ENCODE measurements at regions not wholly inside any gene's neighbourhood (a gene's known extent, or its start where the extent isn't known, plus 50 kb on each side); places are given as distances from the start of the nearest gene placed in this dataset.

DNA sequence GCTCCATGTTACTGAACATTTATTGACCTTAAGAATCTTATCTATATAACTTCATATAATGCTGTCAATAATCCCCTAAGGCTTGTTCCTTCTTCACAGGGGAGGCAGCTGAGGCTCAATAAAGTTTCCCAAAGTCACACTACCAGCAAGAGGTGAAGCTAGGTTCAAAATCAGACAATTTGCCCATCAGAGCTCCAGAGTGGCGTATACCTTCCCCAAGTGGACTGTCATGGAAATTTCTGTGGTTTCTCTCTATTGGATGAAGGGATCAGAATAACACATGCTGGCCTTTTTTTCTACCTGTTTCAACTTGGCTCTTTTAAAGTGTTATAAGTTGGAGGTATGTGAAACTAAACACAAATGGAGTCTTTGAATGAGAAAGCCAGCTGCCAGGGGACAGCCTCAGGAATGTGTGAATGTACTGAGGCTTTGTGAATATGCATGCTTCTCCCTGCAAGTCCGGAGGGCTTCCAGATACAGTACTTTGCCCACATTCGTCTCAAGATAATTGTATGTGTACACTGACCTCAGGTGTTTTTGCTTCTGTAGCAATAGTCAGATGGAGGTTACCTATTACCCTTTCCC, 656.3 kb upstream of the CELF2 start:
- no peaks in the 10 kb centered on the region for H3K4me1 ChIP-seq
- intact Hi-C loops (cut with DNase I), result no loop called here
- no peak overlapping the region for H3K4me3 ChIP-seq
- DNase-seq (ENCODE audit: extremely low spot score in 2 of 2), result no peak
- H3K27ac ChIP-seq, result no peak overlapping the region
- no peaks in the 10 kb centered on the region for H3K9me3 ChIP-seq
- no peaks in the 10 kb centered on the region for H3K36me3 ChIP-seq
- H3K27me3 ChIP-seq, result no peaks in the 10 kb centered on the region
- TF ChIP-seq, protein P1, sequence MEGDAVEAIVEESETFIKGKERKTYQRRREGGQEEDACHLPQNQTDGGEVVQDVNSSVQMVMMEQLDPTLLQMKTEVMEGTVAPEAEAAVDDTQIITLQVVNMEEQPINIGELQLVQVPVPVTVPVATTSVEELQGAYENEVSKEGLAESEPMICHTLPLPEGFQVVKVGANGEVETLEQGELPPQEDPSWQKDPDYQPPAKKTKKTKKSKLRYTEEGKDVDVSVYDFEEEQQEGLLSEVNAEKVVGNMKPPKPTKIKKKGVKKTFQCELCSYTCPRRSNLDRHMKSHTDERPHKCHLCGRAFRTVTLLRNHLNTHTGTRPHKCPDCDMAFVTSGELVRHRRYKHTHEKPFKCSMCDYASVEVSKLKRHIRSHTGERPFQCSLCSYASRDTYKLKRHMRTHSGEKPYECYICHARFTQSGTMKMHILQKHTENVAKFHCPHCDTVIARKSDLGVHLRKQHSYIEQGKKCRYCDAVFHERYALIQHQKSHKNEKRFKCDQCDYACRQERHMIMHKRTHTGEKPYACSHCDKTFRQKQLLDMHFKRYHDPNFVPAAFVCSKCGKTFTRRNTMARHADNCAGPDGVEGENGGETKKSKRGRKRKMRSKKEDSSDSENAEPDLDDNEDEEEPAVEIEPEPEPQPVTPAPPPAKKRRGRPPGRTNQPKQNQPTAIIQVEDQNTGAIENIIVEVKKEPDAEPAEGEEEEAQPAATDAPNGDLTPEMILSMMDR (IDR thresholded peaks at IDR 0.05), result no peak
- TF ChIP-seq POLR2A (IDR thresholded peaks at IDR 0.05) (no peak), POLR2AphosphoS5 (IDR thresholded peaks at IDR 0.05; ENCODE audit: insufficient read depth in 1 of 2, low read depth in 1 of 2) (no peak)

DNA sequence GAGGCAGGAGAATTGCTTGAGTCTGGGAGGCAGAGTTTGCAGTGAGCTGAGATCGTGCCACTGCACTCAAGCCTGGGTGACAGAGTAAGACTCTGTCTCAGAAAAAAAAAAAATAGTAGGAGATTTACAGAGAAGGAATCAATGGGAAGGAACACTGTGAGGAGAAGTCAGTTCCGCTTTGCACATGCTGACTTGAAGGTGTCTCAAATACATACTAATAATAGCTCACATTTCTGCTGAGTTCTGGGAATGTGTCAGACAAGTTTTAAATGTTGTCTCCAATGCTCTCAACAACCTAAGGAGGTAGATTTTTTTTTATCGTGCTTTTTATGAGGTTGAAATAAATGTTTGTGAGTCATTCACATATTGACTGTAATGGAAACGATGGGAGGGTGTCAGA, 654.9 kb upstream of the CELF2 start:
- no peak for DNase-seq (ENCODE audit: extremely low spot score in 2 of 2)
- TF ChIP-seq, protein P1 (IDR thresholded peaks at IDR 0.05), result no peak
- no peak for TF ChIP-seq POLR2A (IDR thresholded peaks at IDR 0.05)
- no peak for TF ChIP-seq POLR2AphosphoS5 (IDR thresholded peaks at IDR 0.05; ENCODE audit: insufficient read depth in 1 of 2, low read depth in 1 of 2)
- Histone ChIP-seq H3K4me3 (no peak overlapping the region), H3K27ac (no peak overlapping the region), H3K27me3 (no peaks in the 10 kb centered on the region), H3K36me3 (no peaks in the 10 kb centered on the region), H3K4me1 (no peaks in the 10 kb centered on the region), H3K9me3 (no peaks in the 10 kb centered on the region)
- intact Hi-C loops (cut with DNase I), result no loop called here

DNA sequence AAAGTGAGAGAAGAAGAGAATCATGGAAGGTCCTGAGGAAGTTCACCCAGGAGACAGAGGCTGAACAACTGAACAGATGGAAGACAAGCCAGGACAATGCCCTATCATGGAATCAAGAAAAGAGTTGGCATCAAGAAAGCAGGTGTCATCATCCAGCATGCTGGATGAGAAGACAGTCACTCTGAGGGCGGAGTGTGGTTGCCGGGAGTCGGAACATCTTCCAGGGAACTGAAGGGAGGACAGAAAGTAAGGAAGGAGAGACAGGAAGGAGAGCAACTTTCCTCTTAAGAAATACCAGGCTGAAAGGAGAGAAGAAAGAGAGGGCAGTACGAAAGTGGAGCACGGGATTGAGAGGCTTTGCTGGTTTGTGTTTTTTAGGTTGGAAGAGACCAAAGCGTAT, 654.5 kb upstream of the CELF2 start:
- no peak for DNase-seq (ENCODE audit: extremely low spot score in 2 of 2)
- intact Hi-C loops (cut with DNase I), result no loop called here
- Histone ChIP-seq H3K27ac (no peak overlapping the region), H3K4me3 (no peak overlapping the region), H3K4me1 (no peaks in the 10 kb centered on the region), H3K36me3 (no peaks in the 10 kb centered on the region), H3K9me3 (no peaks in the 10 kb centered on the region), H3K27me3 (no peaks in the 10 kb centered on the region)
- no peak for TF ChIP-seq POLR2AphosphoS5 (IDR thresholded peaks at IDR 0.05; ENCODE audit: insufficient read depth in 1 of 2, low read depth in 1 of 2)
- TF ChIP-seq, protein P1 (IDR thresholded peaks at IDR 0.05), result no peak
- no peak for TF ChIP-seq POLR2A (IDR thresholded peaks at IDR 0.05)

DNA sequence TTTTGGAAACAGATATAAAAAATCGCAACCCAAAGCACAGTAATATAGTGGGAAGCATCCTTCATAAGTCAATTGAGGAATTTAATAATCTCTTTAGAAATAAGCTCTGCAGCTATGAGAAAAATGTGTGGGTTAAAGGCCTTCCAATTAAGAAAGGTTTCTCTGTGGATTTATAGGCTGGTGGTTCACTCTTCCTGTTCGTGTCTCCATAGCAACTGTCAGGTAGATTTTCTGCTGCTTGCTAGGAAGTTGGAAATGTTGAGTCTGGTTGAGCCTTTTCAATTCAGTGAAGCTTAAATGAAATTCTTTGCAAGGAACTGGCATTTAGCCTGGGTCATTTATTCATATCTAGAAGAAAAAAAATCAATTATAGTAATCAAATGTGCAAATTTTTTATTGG, 652.8 kb upstream of the CELF2 start:
- intact Hi-C loops (cut with DNase I), result no loop called here
- no peaks in the 10 kb centered on the region for H3K27me3 ChIP-seq
- DNase-seq (ENCODE audit: extremely low spot score in 2 of 2), result no peak
- H3K36me3 ChIP-seq, result no peaks in the 10 kb centered on the region
- no peak overlapping the region for H3K4me3 ChIP-seq
- H3K27ac ChIP-seq, result no peak overlapping the region
- no peaks in the 10 kb centered on the region for H3K4me1 ChIP-seq
- no peaks in the 10 kb centered on the region for H3K9me3 ChIP-seq
- TF ChIP-seq, protein P1 (IDR thresholded peaks at IDR 0.05), result no peak
- TF ChIP-seq POLR2A (IDR thresholded peaks at IDR 0.05), result no peak

DNA sequence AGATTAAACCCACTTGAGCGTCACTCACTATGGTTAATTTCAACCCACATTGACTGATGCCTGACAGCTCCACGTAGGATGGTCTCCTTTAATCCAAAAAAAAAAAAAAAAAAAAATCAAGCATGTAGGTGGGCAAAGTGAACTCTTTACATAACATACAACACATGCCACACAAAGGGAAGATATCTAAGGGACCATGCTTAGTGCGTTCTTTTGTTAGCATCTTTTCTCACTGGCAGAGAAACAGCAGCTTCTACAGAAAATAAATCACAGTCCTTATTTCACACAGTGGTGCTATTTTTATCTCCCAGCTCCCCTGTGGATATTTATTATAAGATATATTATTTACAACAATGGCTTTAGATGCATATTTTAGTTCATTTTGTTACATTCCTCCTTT, 652.0 kb upstream of the CELF2 start:
- H3K9me3 ChIP-seq, result no peaks in the 10 kb centered on the region
- TF ChIP-seq, protein P1 (IDR thresholded peaks at IDR 0.05), result no peak
- TF ChIP-seq POLR2AphosphoS5 (IDR thresholded peaks at IDR 0.05; ENCODE audit: insufficient read depth in 1 of 2, low read depth in 1 of 2), result no peak
- intact Hi-C loops (cut with DNase I), result no loop called here
- H3K36me3 ChIP-seq, result no peaks in the 10 kb centered on the region
- no peak overlapping the region for H3K4me3 ChIP-seq
- DNase-seq (ENCODE audit: extremely low spot score in 2 of 2), result no peak
- no peaks in the 10 kb centered on the region for H3K27me3 ChIP-seq
- no peaks in the 10 kb centered on the region for H3K4me1 ChIP-seq
- H3K27ac ChIP-seq, result no peak overlapping the region
